ENCODE measurements at regions not wholly inside any gene's neighbourhood (a gene's known extent, or its start where the extent isn't known, plus 50 kb on each side); places are given as distances from the start of the nearest gene placed in this dataset.

GRCh38 chr2:17309181-17309580, 209.1 kb downstream of the RAD51AP2 start:
- intact Hi-C loops (cut with DNase I): no loop called here
- Histone ChIP-seq H3K9me3 (no peaks in the 10 kb centered on the region), H3K27me3 (no peaks in the 10 kb centered on the region), H3K4me1 (no peaks in the 10 kb centered on the region), H3K4me3 (no peak overlapping the region), H3K27ac (no peak overlapping the region), H3K36me3 (no peaks in the 10 kb centered on the region)
- no peak for DNase-seq (ENCODE audit: extremely low spot score in 2 of 2)
- no peak for TF ChIP-seq CTCF (IDR thresholded peaks at IDR 0.05)
- no peak for TF ChIP-seq POLR2AphosphoS5 (IDR thresholded peaks at IDR 0.05; ENCODE audit: insufficient read depth in 1 of 2, low read depth in 1 of 2)
- no peak for TF ChIP-seq POLR2A (IDR thresholded peaks at IDR 0.05)

DNA sequence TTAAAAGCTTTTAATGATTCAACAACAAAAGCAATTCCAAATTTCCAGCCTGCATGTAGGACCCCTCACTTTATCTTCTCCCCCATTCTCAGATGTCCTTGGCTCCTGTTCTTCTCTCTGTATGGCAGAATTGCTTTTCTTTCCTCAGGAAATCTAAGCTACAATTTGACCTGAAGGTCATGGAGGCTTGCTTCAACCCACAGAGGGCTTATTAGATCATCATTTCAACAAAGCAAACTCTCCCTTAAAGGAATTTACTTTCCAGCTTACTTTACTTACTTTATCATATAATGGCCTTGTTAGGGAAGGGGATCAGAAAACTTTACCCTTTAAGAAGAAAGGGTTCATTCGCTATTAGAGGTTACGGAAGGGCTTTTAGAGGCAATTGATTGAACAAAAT, 211.5 kb downstream of the RAD51AP2 start:
- Histone ChIP-seq H3K9me3 (no peaks in the 10 kb centered on the region), H3K36me3 (no peaks in the 10 kb centered on the region), H3K4me1 (no peaks in the 10 kb centered on the region), H3K4me3 (no peak overlapping the region), H3K27me3 (no peaks in the 10 kb centered on the region), H3K27ac (no peak overlapping the region)
- TF ChIP-seq POLR2A (IDR thresholded peaks at IDR 0.05): no peak
- no peak for TF ChIP-seq POLR2AphosphoS5 (IDR thresholded peaks at IDR 0.05; ENCODE audit: insufficient read depth in 1 of 2, low read depth in 1 of 2)
- TF ChIP-seq CTCF (IDR thresholded peaks at IDR 0.05): no peak
- no peak for DNase-seq (ENCODE audit: extremely low spot score in 2 of 2)
- intact Hi-C loops (cut with DNase I): no loop called here

DNA sequence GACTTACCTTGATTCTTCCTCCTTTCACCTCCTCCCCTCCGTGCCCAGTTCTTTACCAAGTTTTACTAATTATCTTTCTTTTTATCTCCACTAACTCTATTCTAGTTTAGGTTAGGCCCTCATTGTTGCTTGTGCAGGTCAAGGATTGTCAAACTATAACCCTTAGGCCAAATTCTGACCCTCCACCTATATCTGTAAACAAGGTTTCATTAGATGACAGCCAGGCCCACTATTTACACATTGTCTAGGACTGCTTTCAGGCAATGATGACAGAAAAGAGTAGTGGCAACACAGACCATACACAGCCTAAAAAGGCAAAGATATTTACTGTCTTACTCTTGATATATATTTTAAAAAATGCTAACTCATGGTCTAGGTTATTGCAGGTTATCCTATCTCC, 212.0 kb downstream of the RAD51AP2 start:
- TF ChIP-seq POLR2AphosphoS5 (IDR thresholded peaks at IDR 0.05; ENCODE audit: insufficient read depth in 1 of 2, low read depth in 1 of 2) (no peak), POLR2A (IDR thresholded peaks at IDR 0.05) (no peak), CTCF (IDR thresholded peaks at IDR 0.05) (no peak)
- no peaks in the 10 kb centered on the region for H3K36me3 ChIP-seq
- intact Hi-C loops (cut with DNase I): no loop called here
- no peak for DNase-seq (ENCODE audit: extremely low spot score in 2 of 2)
- H3K27me3 ChIP-seq: no peaks in the 10 kb centered on the region
- no peak overlapping the region for H3K27ac ChIP-seq
- H3K4me3 ChIP-seq: no peak overlapping the region
- H3K9me3 ChIP-seq: no peaks in the 10 kb centered on the region
- H3K4me1 ChIP-seq: no peaks in the 10 kb centered on the region

DNA sequence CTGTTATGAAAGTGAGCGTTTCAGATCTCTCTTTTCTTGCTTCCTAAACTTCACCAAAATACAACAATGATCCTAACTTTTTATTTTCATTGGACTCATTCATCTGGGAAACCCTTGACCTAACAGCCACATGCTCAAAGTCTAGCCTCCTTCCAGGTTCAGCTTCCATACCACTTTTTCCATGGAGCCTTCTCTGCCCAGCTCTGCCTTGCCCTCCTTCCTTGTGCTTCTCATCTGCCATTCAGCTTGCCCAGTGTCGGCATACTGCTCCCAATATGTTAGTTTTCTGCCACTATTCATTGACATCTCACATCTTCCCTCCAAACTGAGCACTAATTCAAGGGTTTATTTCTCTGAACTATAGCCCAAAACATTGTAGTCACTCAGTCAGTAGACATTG, 214.7 kb downstream of the RAD51AP2 start:
- no peaks in the 10 kb centered on the region for H3K4me1 ChIP-seq
- H3K4me3 ChIP-seq: no peak overlapping the region
- TF ChIP-seq POLR2A (IDR thresholded peaks at IDR 0.05): no peak
- TF ChIP-seq CTCF (IDR thresholded peaks at IDR 0.05): no peak
- TF ChIP-seq POLR2AphosphoS5 (IDR thresholded peaks at IDR 0.05; ENCODE audit: insufficient read depth in 1 of 2, low read depth in 1 of 2): no peak
- H3K27me3 ChIP-seq: no peaks in the 10 kb centered on the region
- no peaks in the 10 kb centered on the region for H3K9me3 ChIP-seq
- intact Hi-C loops (cut with DNase I): no loop called here
- no peak overlapping the region for H3K27ac ChIP-seq
- DNase-seq (ENCODE audit: extremely low spot score in 2 of 2): no peak
- H3K36me3 ChIP-seq: no peaks in the 10 kb centered on the region

DNA sequence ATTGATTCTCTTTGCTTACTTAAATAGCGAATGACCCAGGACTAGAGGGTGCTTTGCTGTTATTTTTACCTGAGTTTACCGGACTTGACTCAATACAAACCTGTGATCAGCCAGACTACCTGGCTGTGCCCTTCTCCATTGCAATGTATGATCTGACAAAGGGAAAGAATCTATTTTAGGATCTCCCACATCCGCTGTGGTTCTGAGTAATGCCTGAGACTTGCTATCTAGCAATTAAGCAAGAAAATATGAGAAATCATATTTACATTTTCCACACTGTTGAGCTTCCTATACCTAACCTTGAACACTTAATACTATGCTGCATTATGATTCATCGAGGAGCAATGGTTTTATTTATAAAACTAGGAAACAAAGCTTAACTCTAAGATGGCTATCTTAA, 215.2 kb downstream of the RAD51AP2 start:
- no peaks in the 10 kb centered on the region for H3K9me3 ChIP-seq
- no peak for TF ChIP-seq CTCF (IDR thresholded peaks at IDR 0.05)
- TF ChIP-seq POLR2AphosphoS5 (IDR thresholded peaks at IDR 0.05; ENCODE audit: insufficient read depth in 1 of 2, low read depth in 1 of 2): no peak
- no peak for TF ChIP-seq POLR2A (IDR thresholded peaks at IDR 0.05)
- H3K36me3 ChIP-seq: no peaks in the 10 kb centered on the region
- intact Hi-C loops (cut with DNase I): no loop called here
- H3K4me1 ChIP-seq: no peaks in the 10 kb centered on the region
- H3K27me3 ChIP-seq: no peaks in the 10 kb centered on the region
- no peak overlapping the region for H3K27ac ChIP-seq
- no peak for DNase-seq (ENCODE audit: extremely low spot score in 2 of 2)
- no peak overlapping the region for H3K4me3 ChIP-seq
